ENCODE measurements at regions not wholly inside any gene's neighbourhood (a gene's known extent, or its start where the extent isn't known, plus 50 kb on each side); places are given as distances from the start of the nearest gene placed in this dataset.

DNA sequence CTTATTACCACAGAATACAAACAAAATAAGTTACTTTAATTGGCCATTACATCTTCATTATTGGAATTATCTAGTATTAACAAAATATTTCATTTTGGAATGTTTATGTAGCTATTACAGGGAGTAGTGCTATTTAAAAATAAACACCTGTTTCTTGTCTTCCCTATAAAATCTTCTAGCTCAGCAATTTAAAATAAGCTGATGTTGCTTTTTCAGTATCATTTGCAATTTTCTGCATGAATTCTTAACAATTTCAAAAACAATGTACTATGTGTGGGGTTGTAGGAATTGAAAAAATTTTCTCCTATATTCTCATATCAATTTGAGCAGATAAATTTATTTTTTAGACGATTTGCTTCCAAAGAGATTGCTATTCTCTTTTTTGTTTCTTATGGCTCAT, 1251.3 kb upstream of the CRIM1 start:
- TF ChIP-seq CTCF (IDR thresholded peaks at IDR 0.05; ENCODE audit: control insufficient read depth, insufficient read depth, low read depth, low read length, missing control alignments), result no peak
- DNase-seq (ENCODE audit: low read depth), result no peak
- H3K4me3 ChIP-seq (ENCODE audit: control insufficient read depth, low read depth, low read length), result no peak overlapping the region

DNA sequence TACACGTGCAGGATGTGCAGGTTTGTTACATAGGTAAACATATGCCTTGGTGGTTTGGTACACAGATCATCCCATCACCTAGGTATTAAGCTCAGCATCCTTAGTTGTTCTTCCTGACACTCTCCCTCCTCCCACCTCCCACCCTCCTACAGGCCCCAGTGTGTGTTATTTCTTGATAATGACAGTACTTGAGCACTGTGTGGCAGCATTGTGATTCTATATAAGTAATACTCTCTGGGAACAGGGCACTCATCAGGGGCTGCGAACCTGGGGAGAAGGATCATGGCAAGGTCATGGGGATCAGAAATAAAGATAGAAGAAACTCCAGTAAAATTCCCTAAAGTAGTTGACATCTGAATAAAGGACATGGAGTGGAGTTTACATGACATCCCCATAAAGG, 1256.2 kb upstream of the CRIM1 start:
- no peak overlapping the region for H3K4me3 ChIP-seq (ENCODE audit: control insufficient read depth, low read depth, low read length)
- TF ChIP-seq CTCF (IDR thresholded peaks at IDR 0.05; ENCODE audit: control insufficient read depth, insufficient read depth, low read depth, low read length, missing control alignments), result no peak
- no peak for DNase-seq (ENCODE audit: low read depth)

GRCh38 chr2:35082072-35082471, 1273.5 kb upstream of the CRIM1 start:
- H3K4me3 ChIP-seq (ENCODE audit: control insufficient read depth, low read depth, low read length), result no peak overlapping the region
- no peak for DNase-seq (ENCODE audit: low read depth)
- no peak for TF ChIP-seq CTCF (IDR thresholded peaks at IDR 0.05; ENCODE audit: control insufficient read depth, insufficient read depth, low read depth, low read length, missing control alignments)

DNA sequence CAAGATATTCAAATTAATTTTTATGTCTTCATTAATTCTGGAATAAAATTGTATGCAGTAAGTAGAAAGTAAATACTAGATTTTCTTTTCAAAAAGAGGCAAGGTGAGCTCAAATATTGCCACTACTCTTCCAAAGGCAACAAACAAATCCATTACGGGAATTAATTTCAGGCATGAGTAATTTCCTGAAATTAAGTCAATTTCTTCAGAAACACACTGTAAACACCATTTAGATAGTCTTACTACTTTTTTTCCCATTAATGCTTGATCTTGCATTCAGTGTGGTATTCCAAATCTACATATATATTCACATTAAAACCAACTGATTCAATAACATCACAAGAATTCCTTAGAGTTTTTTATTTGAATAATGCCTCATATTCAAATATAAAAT, 1274.0 kb upstream of the CRIM1 start:
- no peak for TF ChIP-seq CTCF (IDR thresholded peaks at IDR 0.05; ENCODE audit: control insufficient read depth, insufficient read depth, low read depth, low read length, missing control alignments)
- H3K4me3 ChIP-seq (ENCODE audit: control insufficient read depth, low read depth, low read length), result no peak overlapping the region
- no peak for DNase-seq (ENCODE audit: low read depth)

DNA sequence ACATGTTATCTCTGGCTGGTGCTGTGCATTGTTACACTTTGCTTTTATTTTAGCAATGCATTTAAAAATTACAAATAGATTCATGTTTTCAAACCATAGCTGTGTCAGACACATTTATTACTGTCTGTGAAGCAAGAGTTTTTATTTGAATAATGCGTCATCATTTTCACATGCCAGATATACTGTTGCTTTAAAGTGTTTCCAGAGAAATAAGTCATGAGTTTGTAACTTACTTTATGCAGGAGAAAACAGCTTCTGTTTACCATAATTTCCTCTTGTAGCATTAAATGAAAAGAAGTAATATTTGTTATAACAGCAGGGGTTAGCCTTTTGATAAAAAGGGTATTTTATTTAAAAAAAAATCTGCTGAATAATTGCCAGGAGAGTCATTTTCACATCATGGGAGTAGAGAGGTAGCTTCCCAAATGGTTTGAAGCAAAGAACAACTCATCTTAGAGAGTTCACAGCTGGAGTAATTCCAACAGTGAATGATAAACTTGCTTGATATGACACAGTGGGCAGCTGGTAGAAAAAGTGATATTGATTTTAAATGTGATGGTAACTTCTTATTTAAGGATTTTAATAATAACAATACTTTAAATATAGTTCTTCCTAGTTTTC, 1274.5 kb upstream of the CRIM1 start:
- no peak for TF ChIP-seq CTCF (IDR thresholded peaks at IDR 0.05; ENCODE audit: control insufficient read depth, insufficient read depth, low read depth, low read length, missing control alignments)
- DNase-seq (ENCODE audit: low read depth), result no peak
- no peak overlapping the region for H3K4me3 ChIP-seq (ENCODE audit: control insufficient read depth, low read depth, low read length)

DNA sequence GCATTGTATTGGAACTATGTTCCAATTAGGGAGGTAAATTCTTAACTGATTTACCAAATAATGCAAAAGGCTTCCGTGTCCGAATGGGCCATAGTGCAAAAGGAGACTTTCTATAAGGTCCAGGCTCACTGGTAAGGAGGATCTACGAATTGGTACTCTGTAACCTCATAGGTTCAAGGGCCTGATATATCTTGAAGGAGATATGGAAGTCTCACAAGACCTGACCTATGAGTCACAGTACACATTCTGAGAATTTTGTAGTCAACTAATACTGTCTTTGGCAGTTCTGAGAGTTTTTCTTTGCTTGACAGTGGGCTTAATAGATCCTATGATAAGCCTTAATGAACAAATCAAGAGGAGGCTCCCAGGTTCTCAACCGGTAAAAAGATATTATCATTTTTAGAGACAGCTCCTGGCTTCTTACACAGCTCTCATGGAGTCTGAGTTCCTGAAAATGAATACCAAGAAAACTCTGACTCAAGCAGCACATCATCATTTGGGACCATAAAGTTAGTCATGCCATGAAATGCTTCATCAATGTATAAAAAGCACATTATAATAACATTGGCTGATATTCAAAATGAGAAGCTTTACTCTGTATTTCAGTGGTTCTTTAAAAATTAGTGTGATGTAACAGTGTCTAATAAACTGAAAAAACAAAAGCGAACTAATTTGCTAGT, 1275.2 kb upstream of the CRIM1 start:
- TF ChIP-seq CTCF (IDR thresholded peaks at IDR 0.05; ENCODE audit: control insufficient read depth, insufficient read depth, low read depth, low read length, missing control alignments), result no peak
- no peak overlapping the region for H3K4me3 ChIP-seq (ENCODE audit: control insufficient read depth, low read depth, low read length)
- no peak for DNase-seq (ENCODE audit: low read depth)
